Neural cell (in vitro differentiated cells): ENCODE measurements at regions not wholly inside any gene's neighbourhood (a gene's known extent, or its start where the extent isn't known, plus 50 kb on each side); places are given as distances from the start of the nearest gene placed in this dataset.

Source experiments
- H2AFZ ChIP-seq: fragments of 200-600, 300-800 bp; sonication (generic), shearing (Covaris generic); 2 replicates; pipeline ENCODE4 v1.6.0; 2014; ENCODE audit warnings: low read depth, mild to moderate bottlenecking, antibody characterized with exemption, low read length, moderate library complexity
- H3F3A ChIP-seq: fragments of 200-600 bp; shearing (Covaris generic); 2 replicates; pipeline ENCODE4 v1.6.1; 2016; ENCODE audit warnings: mild to moderate bottlenecking, moderate library complexity, mixed read lengths, antibody characterized with exemption, low read length; ENCODE audit not compliant: insufficient read depth, poor library complexity, severe bottlenecking
- H3K27ac ChIP-seq: fragments of 200-600, 300-800 bp; sonication (generic), shearing (Covaris generic); 2 replicates; pipeline ENCODE4 v1.5.1; 2014; ENCODE audit warnings: mild to moderate bottlenecking, low read length, moderate library complexity
- H3K27me3 ChIP-seq: fragments of 300-800, 200-600 bp; sonication (generic), shearing (Covaris generic); 2 replicates; pipeline ENCODE4 v1.6.0; 2014; ENCODE audit warnings: mild to moderate bottlenecking, low read depth, low read length, moderate library complexity; ENCODE audit not compliant: insufficient read depth
- H3K36me3 ChIP-seq: fragments of 300-800, 200-600 bp; sonication (generic), shearing (Covaris generic); 2 replicates; pipeline ENCODE4 v1.5.1; 2014; ENCODE audit warnings: mild to moderate bottlenecking, antibody characterized with exemption, low read length, moderate library complexity; ENCODE audit not compliant: insufficient read depth
- H3K4me2 ChIP-seq: fragments of 300-800, 200-600 bp; sonication (generic), shearing (Covaris generic); 2 replicates; pipeline ENCODE4 v1.6.0; 2014; ENCODE audit warnings: mild to moderate bottlenecking, low read length
- H3K4me3 ChIP-seq: fragments of 300-800, 200-600 bp; sonication (generic), shearing (Covaris generic); 2 replicates; pipeline ENCODE4 v1.5.1; 2014; ENCODE audit warnings: mild to moderate bottlenecking, low read length, moderate library complexity
- H3K79me2 ChIP-seq: fragments of 200-600 bp; shearing (Covaris generic); replicated peaks from 2 replicates; pipeline ENCODE4 v1.6.0; 2014; ENCODE audit warnings: mild to moderate bottlenecking, low read length, moderate library complexity; ENCODE audit not compliant: insufficient read depth
- H3K9ac ChIP-seq: fragments of 300-800, 200-600 bp; sonication (generic), shearing (Covaris generic); 2 replicates; pipeline ENCODE4 v1.6.1; 2016; ENCODE audit warnings: mild to moderate bottlenecking, low read length, mixed read lengths
- H3K9me2 ChIP-seq: fragments of 200-600 bp; shearing (Covaris generic); 2 replicates; pipeline ENCODE4 v1.6.1; 2016; ENCODE audit warnings: mild to moderate bottlenecking, low read length, mixed read lengths; ENCODE audit not compliant: insufficient read depth
- H3K9me3 ChIP-seq: fragments of 200-600, 300-800 bp; sonication (generic), shearing (Covaris generic); 2 replicates; pipeline ENCODE4 v1.6.1; 2016; ENCODE audit warnings: mild to moderate bottlenecking, mixed run types, low read length, moderate library complexity, mixed read lengths
- H4K20me1 ChIP-seq: fragments of 200-600 bp; shearing (Covaris generic); 2 replicates; pipeline ENCODE4 v1.6.1; 2016; ENCODE audit warnings: mild to moderate bottlenecking, mixed run types; ENCODE audit not compliant: insufficient read depth
- CTCF ChIP-seq: fragments of 450-650 bp; IDR thresholded peaks from 2 replicates; pipeline ENCODE4 v1.5.1; 2014; ENCODE audit warnings: antibody characterized with exemption, mild to moderate bottlenecking, moderate library complexity; ENCODE audit not compliant: poor library complexity, severe bottlenecking
- EP300 ChIP-seq: fragments of 450-650 bp; conservative IDR thresholded peaks from 2 replicates; pipeline ENCODE4 v1.6.1; 2014; ENCODE audit warnings: antibody characterized with exemption, mild to moderate bottlenecking, moderate library complexity; ENCODE audit not compliant: poor library complexity, severe bottlenecking
- EZH2 ChIP-seq: fragments of 200-600, 300-800 bp; shearing (Covaris generic), sonication (generic); IDR thresholded peaks from 2 replicates; pipeline ENCODE4 v1.6.1; 2014; ENCODE audit warnings: antibody characterized with exemption, low read length, borderline replicate concordance, mild to moderate bottlenecking; ENCODE audit not compliant: insufficient read depth, poor library complexity, severe bottlenecking
- MXI1 ChIP-seq: fragments of 450-650 bp; conservative IDR thresholded peaks from 2 replicates; pipeline ENCODE4 v1.6.1; 2014; ENCODE audit warnings: antibody characterized with exemption, mild to moderate bottlenecking; ENCODE audit not compliant: poor library complexity, severe bottlenecking
- POLR2AphosphoS5 ChIP-seq: IDR thresholded peaks from 2 replicates; pipeline ENCODE4 v1.6.1; 2012
- RAD21 ChIP-seq: fragments of 450-650 bp; conservative IDR thresholded peaks from 2 replicates; pipeline ENCODE4 v1.6.1; 2014; ENCODE audit warnings: antibody characterized with exemption, mild to moderate bottlenecking, moderate library complexity
- REST ChIP-seq: IDR thresholded peaks from 2 replicates; pipeline ENCODE4 v1.6.1; 2012; ENCODE audit warnings: borderline replicate concordance
- SMC3 ChIP-seq: fragments of 450-650 bp; conservative IDR thresholded peaks from 2 replicates; pipeline ENCODE4 v1.6.1; 2014; ENCODE audit warnings: antibody characterized with exemption, mild to moderate bottlenecking, moderate library complexity; ENCODE audit not compliant: poor library complexity
- TAF1 ChIP-seq: IDR thresholded peaks from 2 replicates; pipeline ENCODE4 v1.6.1; 2012; ENCODE audit warnings: low read depth

GRCh38 chr16:51940183-51940582 is 606.8 kb downstream of the TOX3 start:
- TF ChIP-seq MXI1 (no peak), TAF1 (no peak), CTCF (no peak), RAD21 (no peak), REST (no peak), POLR2AphosphoS5 (no peak), EP300 (no peak), SMC3 (no peak), EZH2 (no peak)
- Histone ChIP-seq H2AFZ (no peak overlapping the region), H3K9me2 (no peaks in the 10 kb centered on the region), H3F3A (no peaks in the 10 kb centered on the region), H3K36me3 (no peaks in the 10 kb centered on the region), H3K4me2 (no peak overlapping the region), H3K9ac (no peak overlapping the region), H3K27me3 (no peaks in the 10 kb centered on the region), H3K27ac (peak overlapping the region; percentile 6), H3K4me3 (no peak overlapping the region), H3K9me3 (no peaks in the 10 kb centered on the region), H4K20me1 (no peaks in the 10 kb centered on the region), H3K79me2 (no peaks in the 10 kb centered on the region)

- no peak overlapping the region for H3K9ac ChIP-seq
- H3F3A ChIP-seq, result no peaks in the 10 kb centered on the region
- H3K79me2 ChIP-seq, result no peaks in the 10 kb centered on the region
- peak overlapping the region; percentile 4 for H3K4me2 ChIP-seq
- peak overlapping the region; percentile 18 for H3K4me3 ChIP-seq
- H3K27ac ChIP-seq, result peak overlapping the region; percentile 26
- H3K9me3 ChIP-seq, result no peaks in the 10 kb centered on the region
- H3K9me2 ChIP-seq, result no peaks in the 10 kb centered on the region
- no peaks in the 10 kb centered on the region for H3K36me3 ChIP-seq
- TF ChIP-seq POLR2AphosphoS5 (peak; percentile 60), TAF1 (no peak), EP300 (peak; percentile 24), CTCF (no peak)
- H4K20me1 ChIP-seq, result no peaks in the 10 kb centered on the region
- H3K27me3 ChIP-seq, result no peaks in the 10 kb centered on the region
- H2AFZ ChIP-seq, result no peak overlapping the region
These were observed 607.5 kb downstream of the TOX3 start for GRCh38 chr16:51939378-51939871.
